PC-9 (cell line): ENCODE measurements at regions not wholly inside any gene's neighbourhood (a gene's known extent, or its start where the extent isn't known, plus 50 kb on each side); places are given as distances from the start of the nearest gene placed in this dataset.
"Not testable (repeated sequence)": the region's sequence is repeated elsewhere in the genome, so short reads cannot be mapped to it uniquely, and the experiment has no call there.

Experiments used
- CTCF ChIP-seq: fragments of 200-600 bp; sonication (generic); conservative IDR thresholded peaks from 2 replicates; pipeline ENCODE4 v1.6.1; 2017; ENCODE audit warnings: mixed run types, antibody characterized with exemption, mild to moderate bottlenecking, moderate library complexity
- EZH2 ChIP-seq: fragments of 200-600 bp; sonication (generic); IDR thresholded peaks from 2 replicates; pipeline ENCODE4 v1.8.0; 2017; ENCODE audit warnings: antibody characterized with exemption, low read depth

GRCh38 chr9:61854260-61854640 lies 664.4 kb downstream of the SPATA31A7 start:
- not testable (repeated sequence) for TF ChIP-seq CTCF, EZH2
